ENCODE measurements at regions not wholly inside any gene's neighbourhood (a gene's known extent, or its start where the extent isn't known, plus 50 kb on each side); places are given as distances from the start of the nearest gene placed in this dataset.

- no peak overlapping the region for H3K4me3 Mint-ChIP-seq (ENCODE audit: unreplicated experiment)
- DNase-seq, result no peak
- no peaks in the 10 kb centered on the region for H3K36me3 Mint-ChIP-seq (ENCODE audit: unreplicated experiment)
- H3K4me1 Mint-ChIP-seq (ENCODE audit: low read depth, unreplicated experiment), result no peaks in the 10 kb centered on the region
- TF ChIP-seq CTCF (IDR thresholded peaks at IDR 0.05; ENCODE audit: partially characterized antibody, unreplicated experiment), result no peak
- no peak overlapping the region for H3K27ac Mint-ChIP-seq (ENCODE audit: unreplicated experiment)
- H3K9me3 Mint-ChIP-seq (ENCODE audit: unreplicated experiment), result peaks cover 2% of the 10 kb centered on the region
- peaks cover 2% of the 10 kb centered on the region for H3K27me3 Mint-ChIP-seq (ENCODE audit: unreplicated experiment)
Measured at GRCh38 chr21:14748662-14749061, 202.5 kb upstream of the SAMSN1 start.

- H3K4me1 Mint-ChIP-seq (ENCODE audit: low read depth, unreplicated experiment), result no peaks in the 10 kb centered on the region
- TF ChIP-seq CTCF (IDR thresholded peaks at IDR 0.05; ENCODE audit: partially characterized antibody, unreplicated experiment), result no peak
- DNase-seq, result no peak
- H3K4me3 Mint-ChIP-seq (ENCODE audit: unreplicated experiment), result no peak overlapping the region
- H3K36me3 Mint-ChIP-seq (ENCODE audit: unreplicated experiment), result no peaks in the 10 kb centered on the region
- H3K9me3 Mint-ChIP-seq (ENCODE audit: unreplicated experiment), result peaks cover 2% of the 10 kb centered on the region
- H3K27ac Mint-ChIP-seq (ENCODE audit: unreplicated experiment), result no peak overlapping the region
- peaks cover 2% of the 10 kb centered on the region for H3K27me3 Mint-ChIP-seq (ENCODE audit: unreplicated experiment)
Measured at GRCh38 chr21:14744368-14744767, 198.3 kb upstream of the SAMSN1 start.

- Mint-ChIP-seq H3K27me3 (ENCODE audit: unreplicated experiment) (peaks cover 2% of the 10 kb centered on the region), H3K4me1 (ENCODE audit: low read depth, unreplicated experiment) (no peaks in the 10 kb centered on the region), H3K27ac (ENCODE audit: unreplicated experiment) (no peak overlapping the region)
Measured at GRCh38 chr21:14742119-14742518, 196.0 kb upstream of the SAMSN1 start.

GRCh38 chr21:14741256-14741655, 195.1 kb upstream of the SAMSN1 start:
- peaks cover 2% of the 10 kb centered on the region for H3K27me3 Mint-ChIP-seq (ENCODE audit: unreplicated experiment)
- no peak overlapping the region for H3K4me3 Mint-ChIP-seq (ENCODE audit: unreplicated experiment)
- H3K27ac Mint-ChIP-seq (ENCODE audit: unreplicated experiment), result no peak overlapping the region
- TF ChIP-seq CTCF (IDR thresholded peaks at IDR 0.05; ENCODE audit: partially characterized antibody, unreplicated experiment), result no peak
- no peaks in the 10 kb centered on the region for H3K36me3 Mint-ChIP-seq (ENCODE audit: unreplicated experiment)
- peaks cover 2% of the 10 kb centered on the region for H3K9me3 Mint-ChIP-seq (ENCODE audit: unreplicated experiment)
- no peaks in the 10 kb centered on the region for H3K4me1 Mint-ChIP-seq (ENCODE audit: low read depth, unreplicated experiment)
- no peak for DNase-seq

More at GRCh38 chr21:14742119-14742518, 196.0 kb upstream of the SAMSN1 start:
- H3K4me3 Mint-ChIP-seq (ENCODE audit: unreplicated experiment), result no peak overlapping the region
- TF ChIP-seq CTCF (IDR thresholded peaks at IDR 0.05; ENCODE audit: partially characterized antibody, unreplicated experiment), result no peak
- no peak for DNase-seq
- peaks cover 2% of the 10 kb centered on the region for H3K9me3 Mint-ChIP-seq (ENCODE audit: unreplicated experiment)
- no peaks in the 10 kb centered on the region for H3K36me3 Mint-ChIP-seq (ENCODE audit: unreplicated experiment)

- H3K9me3 Mint-ChIP-seq (ENCODE audit: unreplicated experiment), result peaks cover 2% of the 10 kb centered on the region
- no peak for DNase-seq
- no peak for TF ChIP-seq CTCF (IDR thresholded peaks at IDR 0.05; ENCODE audit: partially characterized antibody, unreplicated experiment)
- no peaks in the 10 kb centered on the region for H3K4me1 Mint-ChIP-seq (ENCODE audit: low read depth, unreplicated experiment)
- no peaks in the 10 kb centered on the region for H3K36me3 Mint-ChIP-seq (ENCODE audit: unreplicated experiment)
- H3K27ac Mint-ChIP-seq (ENCODE audit: unreplicated experiment), result no peak overlapping the region
- H3K27me3 Mint-ChIP-seq (ENCODE audit: unreplicated experiment), result peaks cover 2% of the 10 kb centered on the region
- no peak overlapping the region for H3K4me3 Mint-ChIP-seq (ENCODE audit: unreplicated experiment)
Measured at GRCh38 chr21:14740692-14741091, 194.6 kb upstream of the SAMSN1 start.
